PC-9 (cell line): ENCODE measurements at regions not wholly inside any gene's neighbourhood (a gene's known extent, or its start where the extent isn't known, plus 50 kb on each side); places are given as distances from the start of the nearest gene placed in this dataset.

Experiments used
- CTCF ChIP-seq: fragments of 200-600 bp; sonication (generic); conservative IDR thresholded peaks from 2 replicates; pipeline ENCODE4 v1.6.1; 2017; ENCODE audit warnings: mixed run types, antibody characterized with exemption, mild to moderate bottlenecking, moderate library complexity
- EZH2 ChIP-seq: fragments of 200-600 bp; sonication (generic); IDR thresholded peaks from 2 replicates; pipeline ENCODE4 v1.8.0; 2017; ENCODE audit warnings: antibody characterized with exemption, low read depth

DNA sequence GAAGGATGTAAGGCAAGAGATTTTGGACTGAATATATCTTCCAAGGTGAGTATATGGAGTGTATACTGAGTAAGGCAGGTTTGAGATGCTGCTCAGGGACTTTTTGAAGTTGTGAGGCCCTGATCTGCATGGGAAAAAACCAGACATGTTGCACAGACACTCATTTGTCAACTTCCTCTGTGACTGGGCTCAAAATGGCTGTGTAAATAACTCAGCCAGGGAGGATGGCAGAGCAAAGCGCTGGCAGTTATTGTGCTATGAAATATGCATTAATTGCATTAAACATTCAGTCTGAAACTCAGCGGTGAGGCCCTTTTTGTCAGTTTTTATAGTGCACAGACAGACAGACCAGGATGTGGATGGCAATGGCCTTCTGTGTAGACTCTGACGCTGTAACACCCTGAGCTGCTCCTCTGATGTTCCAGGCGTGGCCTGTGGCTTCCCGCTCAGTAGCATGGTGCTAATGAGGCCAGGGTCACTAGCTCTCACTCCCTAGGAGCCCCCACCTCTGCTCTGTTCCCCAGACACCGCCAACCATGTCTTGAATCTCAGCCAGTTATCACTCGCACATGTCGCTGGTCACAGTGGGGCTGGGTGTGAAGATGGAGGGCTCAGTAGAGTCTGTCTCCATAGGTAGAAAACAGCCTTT, 307.0 kb upstream of the PROX1 start:
- TF ChIP-seq CTCF (no peak), EZH2 (no peak)
